OCI-LY3 (cell line): ENCODE measurements at regions not wholly inside any gene's neighbourhood (a gene's known extent, or its start where the extent isn't known, plus 50 kb on each side); places are given as distances from the start of the nearest gene placed in this dataset.

ENCODE experiments used
- CTCF ChIP-seq: fragments of 200-600, 300-600 bp; sonication (generic); IDR thresholded peaks from 2 replicates; pipeline ENCODE4 v1.5.1; 2014; ENCODE audit warnings: antibody characterized with exemption, low read length, low read depth
- EZH2phosphoT487 ChIP-seq: fragments of 200-600 bp; shearing (Covaris generic); IDR thresholded peaks from 2 replicates; pipeline ENCODE4 v1.6.1; 2018; ENCODE audit warnings: antibody characterized with exemption, mixed run types, low read depth

- TF ChIP-seq CTCF (no peak), EZH2phosphoT487 (no peak)
Observed at GRCh38 chr17:17406225-17406624, 70.6 kb upstream of the MED9 start.
